B cell (primary cell): ENCODE measurements at regions not wholly inside any gene's neighbourhood (a gene's known extent, or its start where the extent isn't known, plus 50 kb on each side); places are given as distances from the start of the nearest gene placed in this dataset.

Experiments used
- ATAC-seq: fragments of 200-7000 bp; cut with Tn5 transposase; one replicate; pipeline ENCODE4 v1.10.0; 2021; ENCODE audit warnings: low read depth, mild to moderate bottlenecking, moderate number of reproducible peaks, moderate library complexity
- CTCF ChIA-PET: fragments of 350-600 bp; sonication (Branson Sonifier 250); formaldehyde crosslinking; loops from one replicate; lab custom pipeline; 2021; ENCODE audit warnings: antibody characterized with exemption, inconsistent platforms; lab: Charles Lee
- POLR2A ChIA-PET: fragments of 350-600 bp; sonication (Branson Sonifier 250); formaldehyde crosslinking; loops from one replicate; lab custom pipeline; 2021; ENCODE audit warnings: antibody characterized with exemption; lab: Charles Lee
- DNase-seq: peaks from one replicate; pipeline ENCODE4 v3.0.0; 2013
- H2AFZ ChIP-seq: 2 replicates; pipeline ENCODE4 v1.6.1; 2012; ENCODE audit warnings: mild to moderate bottlenecking, low read depth, low read length; ENCODE audit not compliant: insufficient read depth, poor library complexity, severe bottlenecking
- H3K27ac ChIP-seq, 2 donors: 1 replicate in 1 of 2; 2 replicates in 1 of 2; pipeline ENCODE4 v1.5.1; 2012 to 2013; ENCODE audit warnings: low read length in 2 of 2, mild to moderate bottlenecking in 2 of 2, moderate library complexity in 1 of 2
- H3K27me3 ChIP-seq, 4 experiments: fragments of 200-600 bp in 1 of 4; sonication (generic) in 1 of 4; replicated peaks in 1 of 4; 1 replicate in 2 of 4; 2 replicates in 2 of 4; pipeline versions ENCODE4 v1.6.1 to v1.7.0; 2013 to 2016; ENCODE audit warnings: low read length in 3 of 4, mild to moderate bottlenecking in 2 of 4, mixed read lengths in 1 of 4, moderate library complexity in 1 of 4; ENCODE audit not compliant: insufficient read depth in 4 of 4, control insufficient read depth in 3 of 4; ENCODE audit errors: control extremely low read depth in 1 of 4
- H3K36me3 ChIP-seq, 2 experiments: replicated peaks in 1 of 2; 1 replicate in 1 of 2; 2 replicates in 1 of 2; pipeline versions ENCODE4 v1.6.1 to v1.7.1; 2013; ENCODE audit warnings: low read length in 1 of 2; ENCODE audit not compliant: insufficient read depth in 2 of 2, control insufficient read depth in 1 of 2; ENCODE audit errors: control extremely low read depth in 1 of 2, extremely low read depth in 1 of 2
- H3K4me1 ChIP-seq, 2 donors: fragments of 200-600 bp in 1 of 2; sonication (generic) in 1 of 2; 1 replicate in 1 of 2; 2 replicates in 1 of 2; pipeline versions ENCODE4 v1.5.1 to v1.6.1; 2013 to 2017; ENCODE audit warnings: low read length in 2 of 2; ENCODE audit not compliant: control insufficient read depth in 2 of 2, insufficient read depth in 2 of 2
- H3K4me2 ChIP-seq: replicated peaks from 2 replicates; pipeline ENCODE3; 2012; ENCODE audit warnings: mild to moderate bottlenecking, low read depth, low read length; ENCODE audit not compliant: poor library complexity, severe bottlenecking
- H3K4me3 ChIP-seq, 5 experiments: fragments of 200-600 bp in 1 of 5; sonication (generic) in 1 of 5; 1 replicate in 3 of 5; 2 replicates in 2 of 5; pipeline versions ENCODE4 v1.5.1 to v1.7.0; 2011 to 2016; ENCODE audit warnings: low read length in 4 of 5, mild to moderate bottlenecking in 4 of 5, low read depth in 2 of 5, control low read depth in 1 of 5, moderate library complexity in 1 of 5; ENCODE audit not compliant: insufficient read depth in 1 of 5; ENCODE audit errors: control extremely low read depth in 1 of 5, extremely low read depth in 1 of 5
- H3K79me2 ChIP-seq: fragments of 200-600 bp; sonication (generic); one replicate; pipeline ENCODE4 v1.6.0; 2016; ENCODE audit warnings: low read length; ENCODE audit not compliant: control insufficient read depth, insufficient read depth
- H3K9ac ChIP-seq: fragments of 200-600 bp; sonication (generic); 2 replicates; pipeline ENCODE4 v1.6.1; 2017; ENCODE audit warnings: mild to moderate bottlenecking, low read length, moderate library complexity
- H3K9me3 ChIP-seq, 3 donors: one replicate each; pipeline versions ENCODE4 v1.6.1 to v1.7.1; 2013; ENCODE audit warnings: low read length in 2 of 3; ENCODE audit not compliant: control insufficient read depth in 2 of 3, insufficient read depth in 1 of 3; ENCODE audit errors: control extremely low read depth in 1 of 3
- H4K20me1 ChIP-seq: 2 replicates; pipeline ENCODE4 v1.6.0; 2012; ENCODE audit warnings: mild to moderate bottlenecking, low read length; ENCODE audit not compliant: insufficient read depth, control insufficient read depth, poor library complexity, severe bottlenecking
- H3K27ac Mint-ChIP-seq: one replicate; pipeline ENCODE4 v1.8.0; 2021; ENCODE audit warnings: mixed read lengths
- H3K27me3 Mint-ChIP-seq: one replicate; pipeline ENCODE4 v1.8.0; 2021; ENCODE audit warnings: mixed read lengths
- H3K4me1 Mint-ChIP-seq: one replicate; pipeline ENCODE4 v1.8.0; 2021; ENCODE audit warnings: mixed read lengths
- H3K4me3 Mint-ChIP-seq: one replicate; pipeline ENCODE4 v1.8.0; 2021; ENCODE audit warnings: mixed read lengths
- H3K9me3 Mint-ChIP-seq: one replicate; pipeline ENCODE4 v1.8.0; 2022; ENCODE audit warnings: mixed read lengths; ENCODE audit not compliant: insufficient read depth
- CTCF ChIP-seq: fragments of 200-600 bp; IDR thresholded peaks from one replicate; pipeline ENCODE4 v1.8.0; 2022; ENCODE audit warnings: antibody characterized with exemption, mild to moderate bottlenecking
- EZH2 ChIP-seq: IDR thresholded peaks from 2 replicates; pipeline ENCODE4 v1.6.1; 2012; ENCODE audit warnings: borderline replicate concordance, low read depth, mild to moderate bottlenecking, moderate library complexity, low read length; ENCODE audit not compliant: insufficient read depth, poor library complexity, severe bottlenecking
- WGBS: methylation state at CpG from one replicate; pipeline ENCODE4 v1.1.5; 2013; ENCODE audit warnings: missing lambda C conversion rate; ENCODE audit not compliant: insufficient coverage; 5-methylcytosine and 5-hydroxymethylcytosine counted together
- intact Hi-C: fragments of 100-400 bp; cut with micrococcal nuclease; formaldehyde crosslinking; loops from one replicate; pipeline ENCODE4 v1.10.0; 2022

GRCh38 chr16:52825892-52826291, 226.8 kb downstream of the CHD9NB start:
- Mint-ChIP-seq H3K27ac (no peak overlapping the region), H3K27me3 (peaks cover 4% of the 10 kb centered on the region), H3K9me3 (no peaks in the 10 kb centered on the region), H3K4me3 (no peak overlapping the region), H3K4me1 (no peaks in the 10 kb centered on the region)
- Histone ChIP-seq H3K27ac (no peak overlapping the region), H3K79me2 (no peaks in the 10 kb centered on the region), H3K27me3 (no peaks in the 10 kb centered on the region), H3K4me3 (no peak overlapping the region), H4K20me1 (no peaks in the 10 kb centered on the region), H3K9me3 (no peaks in the 10 kb centered on the region), H2AFZ (no peak overlapping the region), H3K4me1 (no peaks in the 10 kb centered on the region), H3K4me2 (no peak overlapping the region), H3K36me3 (no peaks in the 10 kb centered on the region), H3K9ac (no peak overlapping the region)
- DNase-seq (no peak), ATAC-seq (no peak)
- POLR2A ChIA-PET = no interaction called here
- 100% methylated on average over 3 of the region's 5 CpGs for WGBS
- CTCF ChIA-PET = no interaction called here
- intact Hi-C loops = no loop called here
- TF ChIP-seq EZH2 (no peak), CTCF (no peak)

- H3K9ac ChIP-seq = no peak overlapping the region
- no peaks in the 10 kb centered on the region for H3K27me3 ChIP-seq
- no peaks in the 10 kb centered on the region for H3K27me3 Mint-ChIP-seq
- H3K4me1 Mint-ChIP-seq = no peaks in the 10 kb centered on the region
- no peaks in the 10 kb centered on the region for H3K9me3 Mint-ChIP-seq
- H3K36me3 ChIP-seq = no peaks in the 10 kb centered on the region
- 89% methylated on average over 3 of the region's 3 CpGs for WGBS
- CTCF ChIA-PET = no interaction called here
- no peak overlapping the region for H3K4me3 ChIP-seq
- ATAC-seq (no peak), DNase-seq (no peak)
- intact Hi-C loops = no loop called here
- no peak for TF ChIP-seq EZH2
- no peak for TF ChIP-seq CTCF
- H3K9me3 ChIP-seq = peaks cover 0 to 3% (median 0%) of the 10 kb centered on the region in 3 donors
- H2AFZ ChIP-seq = no peak overlapping the region
- no peaks in the 10 kb centered on the region for H4K20me1 ChIP-seq
- no peak overlapping the region for H3K27ac ChIP-seq
- no peaks in the 10 kb centered on the region for H3K79me2 ChIP-seq
- H3K4me3 Mint-ChIP-seq = no peak overlapping the region
- H3K4me1 ChIP-seq = no peaks in the 10 kb centered on the region
- POLR2A ChIA-PET = no interaction called here
- no peak overlapping the region for H3K4me2 ChIP-seq
- H3K27ac Mint-ChIP-seq = no peak overlapping the region
These were observed 232.9 kb downstream of the CHD9NB start for GRCh38 chr16:52819808-52820207.
